Stomach (tissue), 8 donors: ENCODE measurements at regions not wholly inside any gene's neighbourhood (a gene's known extent, or its start where the extent isn't known, plus 50 kb on each side); places are given as distances from the start of the nearest gene placed in this dataset.
"Not testable (repeated sequence)": the region's sequence is repeated elsewhere in the genome, so short reads cannot be mapped to it uniquely, and the experiment has no call there.

Experiments
- DNase-seq, 2 donors: peaks; one replicate each; pipeline versions ENCODE4 v3.0.0 to v3.0.0-alpha.2; 2013 to 2019
- H3K27ac ChIP-seq, 5 donors: fragments of 200-600 bp in 4 of 5; sonication (generic) in 4 of 5; one replicate each; pipeline ENCODE4 v1.5.1; 2013 to 2019; ENCODE audit warnings: mild to moderate bottlenecking in 1 of 5, moderate library complexity in 1 of 5
- H3K27me3 ChIP-seq, 3 donors: fragments of 200-600 bp; sonication (generic); one replicate each; pipeline ENCODE4 v1.5.1; 2017 to 2019; ENCODE audit warnings: mixed run types in 1 of 3
- H3K36me3 ChIP-seq, 4 donors: fragments of 200-600 bp; sonication (generic); 1 replicate in 3 of 4; 2 replicates in 1 of 4; pipeline ENCODE4 v1.5.1; 2016 to 2019
- H3K4me1 ChIP-seq, 4 donors: fragments of 200-600 bp; sonication (generic); one replicate each; pipeline ENCODE4 v1.5.1; 2016 to 2019
- H3K4me3 ChIP-seq, 4 donors: fragments of 200-600 bp; sonication (generic) in 3 of 4; one replicate each; pipeline ENCODE4 v1.5.1; 2016 to 2019; ENCODE audit warnings: mild to moderate bottlenecking in 1 of 4
- H3K9me3 ChIP-seq, 4 donors: fragments of 200-600 bp; sonication (generic); one replicate each; pipeline ENCODE4 v1.5.1; 2016 to 2019
- EP300 ChIP-seq: sonication (generic); formaldehyde crosslinking; IDR thresholded peaks from one replicate; pipeline ENCODE4 v1.6.1; 2017; ENCODE audit warnings: antibody characterized with exemption
- POLR2A ChIP-seq, 4 donors: fragments of 450-650 bp; IDR thresholded peaks; one replicate each; pipeline ENCODE4 v1.6.1; 2016; ENCODE audit warnings: antibody characterized with exemption in 4 of 4, control low read depth in 2 of 4, mild to moderate bottlenecking in 1 of 4, moderate library complexity in 1 of 4
- POLR2AphosphoS5 ChIP-seq, 3 donors: sonication (generic); formaldehyde crosslinking; IDR thresholded peaks; one replicate each; pipeline ENCODE4 v1.6.1; 2016; ENCODE audit warnings: antibody characterized with exemption in 3 of 3
- WGBS, 5 donors: extraction: QIAGEN DNeasy Blood & Tissue Kit in 3 of 5; methylation state at CpG; one replicate each; pipeline versions ENCODE4 v1.1.5 to v1.1.7; 2013 to 2018; 5-methylcytosine and 5-hydroxymethylcytosine counted together
- intact Hi-C: fragments of 100-400 bp; cut with DNase I; formaldehyde crosslinking; loops from one replicate; pipeline ENCODE4 v1.15.1; 2023; ENCODE audit warnings: low total_unique reads
- TF ChIP-seq, protein P1 (sequence below), 7 experiments: fragments of 450-650 bp in 4 of 7; fragments of 200-600 bp in 3 of 7; sonication (generic) in 3 of 7; IDR thresholded peaks; one replicate each; pipeline ENCODE4 v1.5.1; 2016 to 2019; ENCODE audit warnings: antibody characterized with exemption in 7 of 7, control low read depth in 2 of 7, mild to moderate bottlenecking in 1 of 7
- donor health status: healthy with polysubstance abuse.
- donor health status: Bipolar disorder and iron deficiency.
- donor health status: healthy.

DNA sequence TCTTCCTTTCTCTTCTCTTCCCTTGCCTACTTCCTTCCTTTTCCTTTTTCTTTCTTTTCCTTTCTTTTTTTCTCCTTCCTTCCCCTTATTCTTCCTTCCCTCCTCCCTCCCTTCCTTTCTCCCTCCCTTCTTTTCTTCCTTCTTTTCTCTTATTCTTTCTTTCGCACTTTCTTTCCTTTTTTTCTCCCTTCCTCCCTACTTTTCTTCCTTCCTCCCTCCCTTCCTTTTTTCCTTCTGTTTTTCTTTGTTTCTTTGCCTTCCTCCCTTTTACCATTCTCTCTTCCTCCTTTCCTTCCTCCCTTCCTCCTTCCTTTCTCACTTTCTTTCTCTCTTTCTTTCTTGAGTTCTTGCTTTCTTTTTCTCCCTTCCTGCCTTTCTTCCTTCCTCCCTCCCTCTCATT is 416.5 kb downstream of the ANKRD30B start:
- 78 to 88% (median 84%) methylated on average over 1 of the region's 1 CpG for WGBS, 5 donors
- H3K9me3 ChIP-seq, intact Hi-C loops, H3K36me3 ChIP-seq, DNase-seq, H3K27me3 ChIP-seq, H3K27ac ChIP-seq, H3K4me1 ChIP-seq, H3K4me3 ChIP-seq: not testable (repeated sequence)

DNA sequence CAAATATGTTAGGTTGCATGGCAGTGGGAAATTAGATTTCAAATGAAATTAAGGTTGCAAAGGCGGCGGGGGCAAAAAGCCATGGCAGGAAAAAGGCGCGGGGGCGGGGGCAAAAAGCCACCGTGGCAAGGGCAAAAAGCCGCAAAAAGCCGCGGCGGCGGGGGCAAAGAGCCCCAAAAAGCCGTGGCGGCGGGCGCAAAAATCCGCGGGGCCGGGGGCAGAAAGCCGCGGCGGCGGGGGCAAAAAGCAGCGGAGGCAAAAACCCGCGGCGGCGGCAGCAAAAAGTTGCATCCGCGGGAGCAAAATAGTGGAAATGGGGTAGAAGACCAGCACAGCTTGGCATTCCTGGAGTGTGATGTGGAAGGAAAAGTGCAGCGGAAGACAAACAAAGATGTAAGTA is 417.1 kb downstream of the ANKRD30B start:
- intact Hi-C loops: no loop called here
- no peak overlapping the region for H3K27ac ChIP-seq
- TF ChIP-seq, protein P1, sequence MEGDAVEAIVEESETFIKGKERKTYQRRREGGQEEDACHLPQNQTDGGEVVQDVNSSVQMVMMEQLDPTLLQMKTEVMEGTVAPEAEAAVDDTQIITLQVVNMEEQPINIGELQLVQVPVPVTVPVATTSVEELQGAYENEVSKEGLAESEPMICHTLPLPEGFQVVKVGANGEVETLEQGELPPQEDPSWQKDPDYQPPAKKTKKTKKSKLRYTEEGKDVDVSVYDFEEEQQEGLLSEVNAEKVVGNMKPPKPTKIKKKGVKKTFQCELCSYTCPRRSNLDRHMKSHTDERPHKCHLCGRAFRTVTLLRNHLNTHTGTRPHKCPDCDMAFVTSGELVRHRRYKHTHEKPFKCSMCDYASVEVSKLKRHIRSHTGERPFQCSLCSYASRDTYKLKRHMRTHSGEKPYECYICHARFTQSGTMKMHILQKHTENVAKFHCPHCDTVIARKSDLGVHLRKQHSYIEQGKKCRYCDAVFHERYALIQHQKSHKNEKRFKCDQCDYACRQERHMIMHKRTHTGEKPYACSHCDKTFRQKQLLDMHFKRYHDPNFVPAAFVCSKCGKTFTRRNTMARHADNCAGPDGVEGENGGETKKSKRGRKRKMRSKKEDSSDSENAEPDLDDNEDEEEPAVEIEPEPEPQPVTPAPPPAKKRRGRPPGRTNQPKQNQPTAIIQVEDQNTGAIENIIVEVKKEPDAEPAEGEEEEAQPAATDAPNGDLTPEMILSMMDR (IDR thresholded peaks at IDR 0.05): no peak
- TF ChIP-seq POLR2A (IDR thresholded peaks at IDR 0.05): no peak
- no peak for TF ChIP-seq EP300
- TF ChIP-seq POLR2AphosphoS5 (IDR thresholded peaks at IDR 0.05): no peak
- no peaks in the 10 kb centered on the region for H3K36me3 ChIP-seq
- peaks cover 0 to 7% (median 0%) of the 10 kb centered on the region in 4 donors for H3K9me3 ChIP-seq
- no peak overlapping the region for H3K4me3 ChIP-seq
- peaks cover 0 to 8% (median 0%) of the 10 kb centered on the region in 3 donors for H3K27me3 ChIP-seq
- no peaks in the 10 kb centered on the region for H3K4me1 ChIP-seq
- WGBS, 5 donors: 18 to 31% (median 20%) methylated on average over 30 of the region's 30 CpGs
- no peak for DNase-seq

DNA sequence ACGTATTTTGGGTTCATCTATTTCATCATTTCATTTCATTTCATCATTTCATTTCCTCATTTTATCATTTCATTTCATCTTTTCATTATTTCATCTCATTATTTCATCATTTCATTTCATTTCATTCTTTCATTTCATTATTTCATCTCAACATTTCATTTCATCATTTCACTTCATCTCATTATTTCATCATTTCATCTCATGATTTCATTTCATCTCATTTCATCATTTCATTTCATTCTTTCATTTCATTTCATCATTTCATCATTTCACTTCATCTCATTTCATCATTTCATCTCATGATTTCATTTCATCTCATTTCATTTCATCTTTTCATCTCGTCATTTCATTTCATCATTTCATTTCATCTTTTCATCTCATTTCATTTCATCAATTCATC is 445.1 kb downstream of the ANKRD30B start:
- DNase-seq, H3K36me3 ChIP-seq, H3K4me3 ChIP-seq, H3K4me1 ChIP-seq, H3K27ac ChIP-seq, intact Hi-C loops: not testable (repeated sequence)
- WGBS, 5 donors: 32 to 57% (median 46%) methylated on average over 2 of the region's 2 CpGs
- H3K9me3 ChIP-seq: peaks cover 0 to 29% (median 13%) of the 10 kb centered on the region in 4 donors
- H3K27me3 ChIP-seq: peaks cover 8 to 17% (median 10%) of the 10 kb centered on the region in 3 donors

DNA sequence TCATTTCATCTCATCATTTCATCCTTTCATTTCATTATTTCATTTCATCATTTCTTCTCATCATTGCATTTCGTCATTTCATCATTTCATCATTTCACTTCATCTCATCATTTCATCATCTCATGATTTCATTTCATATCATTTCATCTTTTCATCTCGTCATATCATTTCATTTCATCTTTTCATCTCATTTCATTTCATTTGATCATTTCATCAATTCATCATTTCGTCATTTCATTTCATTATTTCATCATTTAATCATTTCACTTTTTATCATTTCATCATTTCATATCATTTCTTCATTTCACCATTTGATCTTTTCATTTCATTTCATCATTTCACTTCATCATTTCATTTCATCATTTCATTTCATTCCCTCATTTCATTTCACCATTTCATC is 445.8 kb downstream of the ANKRD30B start:
- peaks cover 8 to 24% (median 13%) of the 10 kb centered on the region in 3 donors for H3K27me3 ChIP-seq
- 43 to 61% (median 45%) methylated on average over 3 of the region's 3 CpGs for whole genome bisulfite sequencing, 5 donors
- peaks cover 0 to 30% (median 13%) of the 10 kb centered on the region in 4 donors for H3K9me3 ChIP-seq
- H3K4me1 ChIP-seq, DNase-seq, H3K36me3 ChIP-seq, H3K4me3 ChIP-seq, intact Hi-C loops, H3K27ac ChIP-seq: not testable (repeated sequence)

DNA sequence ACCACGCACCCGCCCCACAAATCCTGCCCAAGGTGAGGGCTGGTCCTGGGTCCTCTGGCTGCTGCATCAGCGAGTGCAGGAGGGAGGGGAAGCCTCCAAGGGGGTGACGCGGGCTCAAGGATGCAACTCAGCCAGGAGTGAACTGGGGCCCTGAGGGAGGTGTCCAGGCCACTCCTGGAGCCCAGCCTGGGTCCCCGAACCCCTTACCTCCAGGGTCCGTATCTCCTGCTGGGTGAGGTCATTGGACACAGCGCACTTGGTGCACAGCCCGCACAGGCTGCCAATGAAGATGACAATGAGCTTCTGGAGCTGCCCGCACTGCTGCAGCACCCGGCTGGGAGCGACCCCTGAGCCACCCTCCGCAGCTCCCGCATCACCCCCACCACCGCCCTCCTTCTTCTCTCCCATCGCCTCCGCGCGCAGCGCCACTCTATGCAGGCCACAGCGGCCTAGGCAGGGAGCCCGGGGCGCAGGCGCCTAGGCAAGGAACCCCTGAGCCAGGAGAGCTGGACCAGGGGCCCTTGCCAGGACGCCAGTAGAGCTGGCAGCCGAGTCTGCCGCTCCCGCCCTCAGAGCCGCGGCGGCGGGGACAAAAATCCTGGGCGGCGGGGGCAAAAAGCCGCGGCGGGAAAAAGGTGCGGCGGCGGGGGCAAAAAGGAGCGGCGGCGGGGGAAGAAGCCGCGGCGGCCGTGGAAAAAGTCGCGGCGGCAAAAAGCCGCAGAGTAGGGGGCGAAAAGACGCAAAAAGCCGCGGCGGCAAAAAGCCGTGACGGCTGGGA is 449.6 kb downstream of the ANKRD30B start:
- 11 to 17% (median 14%) methylated on average over 37 to 58 of the region's 58 CpGs for WGBS, 5 donors
- peaks cover 8 to 31% (median 13%) of the 10 kb centered on the region in 3 donors for H3K27me3 ChIP-seq
- H3K4me1 ChIP-seq, intact Hi-C loops, H3K36me3 ChIP-seq, H3K27ac ChIP-seq: not testable (repeated sequence)
- peak in 1 of 2 donors; percentile 0 for DNase-seq
- H3K4me3 ChIP-seq: peak overlapping the region in 3 of 4 donors; percentile 18 to 28 (median 27)
- H3K9me3 ChIP-seq: peaks cover 0 to 30% (median 13%) of the 10 kb centered on the region in 4 donors

DNA sequence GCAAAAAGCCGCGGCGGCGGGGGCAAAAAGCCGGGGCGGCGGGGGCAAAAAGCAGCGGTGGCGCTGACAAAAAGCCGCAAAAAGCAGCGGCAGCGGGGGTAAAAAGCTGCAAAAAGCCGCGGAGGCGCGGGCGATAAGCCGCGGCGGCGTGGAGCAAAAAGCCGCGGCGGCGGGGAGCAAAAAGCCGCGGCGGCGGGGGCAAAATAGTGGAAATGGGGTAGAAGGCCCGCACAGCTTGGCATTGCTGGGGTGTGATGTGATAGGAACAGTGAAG is 450.1 kb downstream of the ANKRD30B start:
- peaks cover 0 to 9% (median 2%) of the 10 kb centered on the region in 4 donors for H3K4me1 ChIP-seq
- TF ChIP-seq, protein P1 (IDR thresholded peaks at IDR 0.05): no peak
- TF ChIP-seq EP300: no peak
- TF ChIP-seq POLR2AphosphoS5 (IDR thresholded peaks at IDR 0.05): no peak
- TF ChIP-seq POLR2A (IDR thresholded peaks at IDR 0.05): no peak
- peaks cover 0 to 30% (median 13%) of the 10 kb centered on the region in 4 donors for H3K9me3 ChIP-seq
- H3K36me3 ChIP-seq: no peaks in the 10 kb centered on the region
- WGBS, 5 donors: 1 to 13% (median 7%) methylated on average over 28 to 30 of the region's 30 CpGs
- DNase-seq: peak in 1 of 2 donors; percentile 0
- no peak overlapping the region for H3K27ac ChIP-seq
- intact Hi-C loops: no loop called here
- peak overlapping the region in 3 of 4 donors; percentile 18 to 28 (median 27) for H3K4me3 ChIP-seq
- H3K27me3 ChIP-seq: peaks cover 8 to 31% (median 13%) of the 10 kb centered on the region in 3 donors
